ENCODE measurements at regions not wholly inside any gene's neighbourhood (a gene's known extent, or its start where the extent isn't known, plus 50 kb on each side); places are given as distances from the start of the nearest gene placed in this dataset.

DNA sequence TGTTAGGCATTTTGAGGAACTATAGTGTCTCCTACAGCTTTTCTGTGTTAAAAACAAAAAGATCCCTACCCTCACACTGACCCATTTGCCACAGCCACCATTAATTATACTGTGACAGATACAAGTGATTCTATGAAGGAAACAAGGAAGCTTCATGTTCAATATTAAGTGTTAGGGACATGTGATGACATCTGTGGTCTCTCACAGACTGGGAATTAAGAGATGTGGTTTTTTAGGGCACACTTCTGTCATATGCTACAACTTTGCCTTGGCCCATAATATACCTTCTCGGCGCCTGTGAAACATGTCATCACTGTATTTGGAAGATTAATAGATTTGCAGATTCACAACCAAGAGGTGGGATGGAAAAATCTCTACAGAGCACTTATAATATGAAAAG lies 102.9 kb upstream of the TCF21 start:
- TF ChIP-seq CTCF (IDR thresholded peaks at IDR 0.05) = no peak
- TF ChIP-seq POLR2A (IDR thresholded peaks at IDR 0.05) = no peak

All from heart left ventricle (tissue), 13 donors.